Stimulated activated CD4-positive, alpha-beta T cell treated with anti-CD3 and anti-CD28 coated beads, TNF-alpha, amount 100 ng/mL, for 1 hour (primary cell): ENCODE measurements at regions not wholly inside any gene's neighbourhood (a gene's known extent, or its start where the extent isn't known, plus 50 kb on each side); places are given as distances from the start of the nearest gene placed in this dataset.
"Not testable (repeated sequence)": the region's sequence is repeated elsewhere in the genome, so short reads cannot be mapped to it uniquely, and the experiment has no call there.

Experiments
- DNase-seq, 3 donors: peaks; one replicate each; pipeline ENCODE4 v3.0.0-alpha.2; 2020; ENCODE audit warnings: low read depth in 3 of 3, low spot score in 1 of 3

DNA sequence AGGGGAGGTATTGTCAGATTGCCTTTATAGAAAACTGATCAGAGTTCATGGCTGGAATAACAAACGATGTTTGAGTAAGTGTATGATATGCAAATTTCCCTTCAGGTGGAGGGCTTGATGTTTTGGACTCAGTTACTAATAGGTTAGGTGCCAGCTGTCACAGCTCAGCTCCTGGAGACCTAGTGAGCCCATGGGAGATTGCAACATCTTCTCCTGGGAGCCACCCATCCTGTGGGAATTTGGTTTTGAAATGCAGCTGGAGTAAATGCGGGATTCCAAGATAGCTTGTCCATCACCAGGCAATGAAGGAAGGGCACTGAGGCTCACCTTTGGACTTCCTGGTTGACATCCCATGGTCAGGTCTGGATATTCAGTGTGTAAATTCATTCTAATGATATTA is 211.4 kb upstream of the NRIP1 start:
- no peak for DNase-seq

GRCh38 chr21:15277466-15277865 is 212.7 kb upstream of the NRIP1 start:
- DNase-seq = no peak

DNA sequence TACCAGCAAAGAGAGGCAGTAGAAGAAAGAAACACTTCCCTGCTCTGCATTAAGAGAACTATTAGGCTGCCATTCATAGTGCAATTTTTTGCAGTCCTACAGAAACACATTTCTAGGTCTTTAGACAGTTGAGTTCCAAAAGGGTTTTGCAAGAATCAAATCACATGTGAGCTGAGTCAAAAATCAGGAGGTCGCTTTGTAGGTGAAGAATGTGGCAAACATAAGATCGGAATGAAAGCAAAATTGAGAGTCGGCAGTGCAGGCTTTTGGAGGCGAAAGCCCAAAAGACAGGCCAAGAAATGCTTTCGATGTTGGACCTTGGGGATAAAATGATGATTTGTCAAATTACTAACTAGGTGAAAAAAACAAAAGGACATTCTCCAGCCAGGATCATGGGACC is 213.5 kb upstream of the NRIP1 start:
- DNase-seq = no peak

GRCh38 chr21:15278851-15279250 is 214.1 kb upstream of the NRIP1 start:
- DNase-seq = no peak

- no peak for DNase-seq
Measured at GRCh38 chr21:15279482-15279881, 214.7 kb upstream of the NRIP1 start.

GRCh38 chr21:15281714-15282113 is 216.9 kb upstream of the NRIP1 start:
- no peak for DNase-seq

DNA sequence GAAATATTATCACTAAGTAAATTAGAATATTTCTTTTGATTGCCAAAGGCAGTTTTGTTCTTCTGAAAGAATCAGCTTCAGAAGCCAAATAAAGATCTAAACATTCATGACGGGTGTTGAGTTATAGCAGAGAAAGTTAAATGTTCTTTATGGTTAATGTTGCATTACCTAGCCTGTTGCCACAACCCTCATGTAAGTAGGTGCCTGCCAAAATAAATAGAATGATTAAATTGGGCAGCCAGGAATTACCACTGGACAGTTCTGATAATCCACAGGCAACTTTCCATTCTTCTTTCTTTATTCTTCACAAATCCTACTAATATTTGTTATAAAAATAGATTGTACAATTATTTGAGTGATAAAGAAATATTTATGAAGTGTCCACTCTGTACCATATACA is 217.9 kb upstream of the NRIP1 start:
- no peak for DNase-seq

GRCh38 chr21:15283138-15283537 is 218.3 kb upstream of the NRIP1 start:
- no peak for DNase-seq

GRCh38 chr21:15283789-15284188 is 219.0 kb upstream of the NRIP1 start:
- no peak for DNase-seq

DNA sequence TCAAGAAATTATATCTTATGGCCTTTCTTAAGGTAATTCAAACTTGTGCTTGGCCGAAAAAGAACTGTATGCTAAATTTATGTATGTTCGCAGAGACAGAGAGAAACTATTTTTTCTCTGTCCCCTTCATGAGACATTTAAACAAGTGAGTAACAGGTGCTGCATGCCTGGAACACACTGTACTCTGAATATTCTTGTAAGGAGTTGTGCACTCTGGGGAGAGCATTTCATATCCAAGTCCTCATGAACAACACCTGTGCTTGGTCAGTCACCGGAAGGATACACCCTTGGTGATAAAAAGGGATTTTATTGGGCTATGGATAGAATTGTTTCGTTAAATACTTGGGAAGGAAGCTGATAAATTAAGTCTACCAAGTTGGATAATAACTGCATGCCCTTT is 220.8 kb upstream of the NRIP1 start:
- no peak for DNase-seq

DNA sequence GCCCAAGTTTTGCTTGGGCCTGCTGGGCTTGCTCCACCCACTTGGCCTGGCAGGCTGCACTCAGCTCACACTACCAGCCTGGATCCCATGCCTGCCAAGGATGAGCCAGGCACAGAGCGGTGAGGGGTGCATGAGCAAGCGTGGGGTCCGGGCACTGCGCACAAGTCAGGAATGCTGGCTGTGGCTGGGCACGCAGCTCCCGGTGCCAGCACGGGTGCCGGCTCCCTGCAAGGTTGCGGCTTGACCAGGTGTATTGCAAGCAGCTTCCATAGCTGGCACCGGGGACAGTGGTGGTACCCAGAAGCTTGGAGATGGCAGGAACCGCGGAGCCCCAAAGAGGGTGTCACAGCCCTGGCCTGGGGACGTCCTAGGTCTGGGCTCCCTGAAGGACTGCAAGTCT is 224.4 kb upstream of the NRIP1 start:
- no peak for DNase-seq

DNA sequence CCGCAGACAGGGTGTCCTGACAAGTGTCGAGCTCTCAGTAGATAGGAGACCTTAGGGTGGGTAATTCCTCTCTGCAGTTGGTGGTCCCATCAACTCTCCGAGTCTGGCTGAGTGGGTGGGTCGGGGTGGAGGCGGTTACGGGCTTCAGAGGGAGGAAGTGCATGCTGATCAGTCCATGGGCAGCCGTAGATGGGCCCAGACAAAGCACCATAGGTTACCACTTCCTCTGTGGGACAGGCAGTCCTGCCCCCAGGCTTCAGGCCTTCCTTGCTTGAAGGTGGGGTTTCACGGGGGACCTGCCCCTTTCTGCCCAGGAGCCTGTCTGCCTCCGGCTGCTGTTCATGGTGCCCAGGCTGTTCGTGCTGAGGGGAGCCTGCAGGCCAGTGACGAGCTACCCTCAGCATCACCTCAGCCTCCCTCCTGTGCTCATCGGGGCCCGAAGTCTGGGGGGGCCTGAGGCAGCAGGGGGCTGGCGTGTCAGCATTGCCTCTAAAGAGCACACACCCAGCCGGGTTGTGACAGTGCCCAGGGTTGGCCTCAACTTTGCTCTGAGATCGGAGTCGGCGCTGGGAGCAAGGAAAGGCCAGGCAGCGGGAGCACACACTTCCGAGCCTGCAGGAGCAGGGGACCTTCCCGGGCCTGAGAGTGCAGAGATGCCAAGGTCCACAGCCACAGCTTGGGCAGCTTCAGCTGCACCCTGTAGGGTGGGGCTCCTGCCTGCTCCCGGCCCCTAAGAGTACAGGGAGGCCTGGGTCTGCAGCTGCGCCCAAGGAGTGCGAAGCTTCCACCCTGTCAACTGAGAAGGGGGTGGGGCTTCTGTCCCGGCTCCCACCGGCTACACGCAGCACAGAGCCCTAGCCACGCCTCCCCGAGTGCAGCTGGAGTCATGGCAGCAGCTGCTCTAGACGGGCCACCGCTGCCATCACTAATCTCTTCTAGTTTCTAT is 225.4 kb upstream of the NRIP1 start:
- DNase-seq = no peak

DNA sequence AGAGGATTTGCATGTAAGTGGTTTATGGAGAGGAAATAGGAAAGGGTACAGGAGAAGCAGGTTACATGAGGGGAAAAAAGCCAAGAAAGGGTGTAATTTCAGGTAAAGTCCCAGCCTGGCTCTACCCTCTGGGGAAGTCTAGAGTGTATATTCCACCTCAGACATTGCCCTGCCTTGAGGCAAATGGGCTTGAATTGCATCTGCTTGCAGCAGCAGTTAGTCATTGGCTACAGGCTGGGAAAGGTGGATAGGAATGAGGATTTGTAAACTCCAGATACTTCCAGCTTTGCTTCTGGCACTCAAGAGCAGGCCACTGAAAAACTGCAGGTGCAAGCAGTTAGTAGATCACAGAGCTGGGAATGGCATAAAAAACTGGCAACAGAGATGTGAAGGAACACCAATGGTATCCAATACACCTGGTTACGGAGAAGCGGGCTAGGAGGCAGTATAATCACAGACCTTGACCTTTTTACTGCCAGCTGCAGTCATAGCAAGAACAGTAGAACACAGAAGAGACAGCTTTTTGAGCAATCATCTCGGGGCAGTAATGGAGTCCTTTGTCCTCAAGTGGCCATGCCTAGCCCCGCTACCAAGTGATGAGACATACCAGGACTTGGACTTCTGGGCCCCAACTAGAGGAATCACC is 226.9 kb upstream of the NRIP1 start:
- DNase-seq = no peak

DNA sequence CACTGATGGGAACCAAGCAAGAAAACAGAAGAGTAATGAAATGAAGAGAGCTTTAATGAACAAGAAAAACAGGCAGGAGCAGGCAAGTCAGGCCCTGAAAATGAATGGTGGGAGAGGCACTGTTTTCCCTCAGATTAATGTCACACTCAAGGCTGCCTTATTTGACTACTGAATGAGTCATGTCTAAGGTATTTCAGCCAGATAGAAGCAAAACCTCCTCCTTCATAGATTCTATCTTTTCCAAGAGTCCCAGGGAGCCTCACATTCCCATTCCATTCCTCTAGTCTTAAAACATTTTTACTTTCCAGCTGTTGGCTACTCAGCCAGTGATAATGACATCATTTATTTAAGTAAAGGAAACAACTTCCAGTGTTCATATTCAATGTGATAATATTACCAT is 228.4 kb upstream of the NRIP1 start:
- DNase-seq = no peak

GRCh38 chr21:15295875-15296274 is 231.1 kb upstream of the NRIP1 start:
- no peak for DNase-seq

- DNase-seq = no peak
Measured at GRCh38 chr21:15297824-15298223, 233.0 kb upstream of the NRIP1 start.

DNA sequence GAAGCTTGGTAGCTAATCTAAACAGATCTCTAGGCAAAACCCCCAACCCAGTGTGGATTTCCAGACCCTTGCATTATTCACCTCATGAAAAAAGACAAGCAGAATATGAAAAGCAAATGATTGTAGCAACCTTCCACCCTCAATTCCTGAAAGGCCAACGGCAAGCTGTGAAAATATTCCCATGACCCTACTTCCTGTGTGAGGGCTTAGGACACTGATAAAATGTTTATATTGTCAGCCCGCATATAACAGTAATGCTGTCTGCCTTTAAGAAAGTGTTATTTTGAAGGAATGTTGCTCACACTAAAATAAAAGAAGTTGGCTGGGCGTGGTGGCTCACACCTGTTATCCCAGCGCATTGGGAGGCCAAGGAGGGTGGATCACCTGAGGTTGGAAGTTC is 233.5 kb upstream of the NRIP1 start:
- DNase-seq = no peak

- DNase-seq = not testable (repeated sequence)
Measured at GRCh38 chr21:15298755-15299154, 234.0 kb upstream of the NRIP1 start.

- DNase-seq = no peak
Measured at GRCh38 chr21:15300131-15300530, 235.3 kb upstream of the NRIP1 start.

- no peak for DNase-seq
Measured at GRCh38 chr21:15301014-15301413, 236.2 kb upstream of the NRIP1 start.

DNA sequence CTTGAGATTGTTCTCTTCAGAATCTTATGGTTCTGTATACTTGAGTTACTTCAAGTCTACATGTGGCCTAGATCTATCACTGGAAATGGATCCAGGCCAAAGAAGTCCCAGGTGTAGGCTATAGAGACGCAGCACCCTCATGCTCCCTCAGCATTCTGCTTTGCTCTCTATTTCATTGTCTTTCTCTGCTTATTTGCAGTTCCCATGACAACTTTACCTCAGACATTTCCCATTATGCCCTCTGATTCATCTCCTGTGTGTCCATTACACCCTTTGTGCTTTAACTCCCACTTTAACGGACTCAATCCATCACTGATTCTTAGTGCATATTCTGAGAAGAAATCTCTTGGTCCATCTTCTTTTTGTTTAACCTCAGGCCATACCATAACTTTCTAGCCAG is 236.9 kb upstream of the NRIP1 start:
- DNase-seq = no peak

GRCh38 chr21:15306271-15306670 is 241.5 kb upstream of the NRIP1 start:
- DNase-seq = no peak

GRCh38 chr21:15308333-15308732 is 243.5 kb upstream of the NRIP1 start:
- no peak for DNase-seq
